Keratinocyte (primary cell): ENCODE measurements at regions not wholly inside any gene's neighbourhood (a gene's known extent, or its start where the extent isn't known, plus 50 kb on each side); places are given as distances from the start of the nearest gene placed in this dataset.

ENCODE experiments used
- DNase-seq: peaks from one replicate; pipeline ENCODE4 v3.0.0-alpha.2; 2011; ENCODE audit warnings: low read depth, missing footprints, low spot score
- FAIRE-seq: peaks from 2 replicates; lab custom pipeline; 2011; peaks lifted over from hg19 to GRCh38; lab: Jason Lieb, UNC
- H2AFZ ChIP-seq: 2 replicates; pipeline ENCODE4 v1.6.0; 2012; ENCODE audit warnings: low read length, control low read depth, inconsistent platforms; ENCODE audit not compliant: control insufficient read depth
- H3K27ac ChIP-seq: 2 replicates; pipeline ENCODE4 v1.5.1; 2011; ENCODE audit warnings: low read length; ENCODE audit not compliant: control insufficient read depth, insufficient read depth
- H3K27me3 ChIP-seq: 3 replicates; pipeline ENCODE4 v1.6.0; 2011; ENCODE audit warnings: low read length; ENCODE audit not compliant: control insufficient read depth, insufficient read depth; ENCODE audit errors: extremely low read depth
- H3K36me3 ChIP-seq, 2 experiments: 2 replicates in 1 of 2; 3 replicates in 1 of 2; pipeline ENCODE4 v1.5.1; 2011; ENCODE audit warnings: low read length in 2 of 2, mild to moderate bottlenecking in 1 of 2; ENCODE audit not compliant: control insufficient read depth in 2 of 2, insufficient read depth in 2 of 2; ENCODE audit errors: extremely low read depth in 1 of 2
- H3K4me1 ChIP-seq: 3 replicates; pipeline ENCODE4 v1.5.1; 2011; ENCODE audit warnings: low read length; ENCODE audit not compliant: control insufficient read depth, insufficient read depth; ENCODE audit errors: extremely low read depth
- H3K4me2 ChIP-seq: 3 replicates; pipeline ENCODE4 v1.6.0; 2011; ENCODE audit warnings: low read depth, low read length; ENCODE audit not compliant: control insufficient read depth, insufficient read depth; ENCODE audit errors: extremely low read depth
- H3K4me3 ChIP-seq, 3 experiments: fragments of 200-600 bp in 1 of 3; sonication (generic) in 1 of 3; 2 replicates in 2 of 3; 3 replicates in 1 of 3; pipeline ENCODE4 v1.5.1; 2011 to 2016; ENCODE audit warnings: low read length in 3 of 3, mild to moderate bottlenecking in 3 of 3, control low read depth in 2 of 3, inconsistent platforms in 1 of 3, low read depth in 1 of 3, mixed read lengths in 1 of 3, mixed run types in 1 of 3, moderate library complexity in 1 of 3; ENCODE audit not compliant: control insufficient read depth in 2 of 3, insufficient read depth in 2 of 3; ENCODE audit errors: extremely low read depth in 1 of 3
- H3K79me2 ChIP-seq: 2 replicates; pipeline ENCODE4 v1.6.0; 2012; ENCODE audit warnings: low read length; ENCODE audit not compliant: control insufficient read depth, insufficient read depth
- H3K9ac ChIP-seq: 3 replicates; pipeline ENCODE4 v1.6.0; 2011; ENCODE audit warnings: low read length; ENCODE audit not compliant: control insufficient read depth, insufficient read depth; ENCODE audit errors: extremely low read depth
- H3K9me1 ChIP-seq: 3 replicates; pipeline ENCODE4 v1.6.0; 2011; ENCODE audit warnings: low read length; ENCODE audit not compliant: control insufficient read depth, insufficient read depth; ENCODE audit errors: extremely low read depth
- H3K9me3 ChIP-seq: 2 replicates; pipeline ENCODE4 v1.5.1; 2012; ENCODE audit warnings: low read depth, low read length; ENCODE audit not compliant: control insufficient read depth
- H4K20me1 ChIP-seq: 3 replicates; pipeline ENCODE4 v1.6.0; 2011; ENCODE audit warnings: low read length; ENCODE audit not compliant: control insufficient read depth, insufficient read depth; ENCODE audit errors: extremely low read depth
- EZH2 ChIP-seq: IDR thresholded peaks from one replicate; pipeline ENCODE4 v1.6.1; 2012; ENCODE audit warnings: inconsistent platforms, mild to moderate bottlenecking, low read length, moderate library complexity
- dilution Hi-C: fragments of 300-500 bp; cut with MboI; formaldehyde crosslinking; loops from one replicate; pipeline ENCODE4 v1.7.0; 2020; ENCODE audit warnings: low sequenced_read_pairs; ENCODE audit not compliant: extremely low pct_ligation_motif_present
- TF ChIP-seq, protein P1 (sequence below), 3 experiments: IDR thresholded peaks in 1 of 3; conservative IDR thresholded peaks in 1 of 3; optimal IDR thresholded peaks in 1 of 3; 2 replicates in 2 of 3; 3 replicates in 1 of 3; pipeline versions ENCODE3 to v1.5.1; 2011; ENCODE audit warnings: low read length in 3 of 3, mild to moderate bottlenecking in 3 of 3, moderate library complexity in 2 of 3, control low read depth in 1 of 3, inconsistent platforms in 1 of 3; ENCODE audit not compliant: insufficient read depth in 2 of 3; ENCODE audit errors: extremely low read depth in 1 of 3

DNA sequence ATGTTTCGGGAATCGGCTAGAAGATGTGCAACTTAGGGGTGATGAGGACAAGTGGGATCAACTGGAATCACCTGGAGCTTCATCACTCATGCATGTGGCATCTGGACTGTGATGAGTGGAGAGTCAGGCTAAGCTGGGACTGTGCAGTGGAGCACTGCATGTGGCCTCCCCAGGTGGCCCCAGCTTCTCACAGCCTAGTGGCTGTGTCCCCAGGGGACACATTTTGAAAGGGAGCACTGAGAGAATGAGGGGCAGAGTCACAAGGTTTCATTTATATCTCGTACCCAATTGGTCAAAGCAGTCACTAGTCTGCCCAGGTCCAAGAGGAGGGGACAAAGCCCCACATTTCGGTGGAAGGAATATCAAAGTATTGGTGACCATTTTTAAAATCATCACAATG, 54.8 kb upstream of the TCF7L2 start:
- dilution Hi-C loops = no loop called here
- Histone ChIP-seq H3K79me2 (no peaks in the 10 kb centered on the region), H3K36me3 (no peaks in the 10 kb centered on the region), H3K9me3 (no peaks in the 10 kb centered on the region), H4K20me1 (no peaks in the 10 kb centered on the region), H3K27ac (no peak overlapping the region), H3K27me3 (peaks cover 3% of the 10 kb centered on the region), H3K9me1 (no peaks in the 10 kb centered on the region), H3K4me3 (no peak overlapping the region), H2AFZ (no peak overlapping the region), H3K4me2 (no peak overlapping the region), H3K4me1 (no peaks in the 10 kb centered on the region), H3K9ac (no peak overlapping the region)
- FAIRE-seq (no peak), DNase-seq (no peak)
- TF ChIP-seq, protein P1, sequence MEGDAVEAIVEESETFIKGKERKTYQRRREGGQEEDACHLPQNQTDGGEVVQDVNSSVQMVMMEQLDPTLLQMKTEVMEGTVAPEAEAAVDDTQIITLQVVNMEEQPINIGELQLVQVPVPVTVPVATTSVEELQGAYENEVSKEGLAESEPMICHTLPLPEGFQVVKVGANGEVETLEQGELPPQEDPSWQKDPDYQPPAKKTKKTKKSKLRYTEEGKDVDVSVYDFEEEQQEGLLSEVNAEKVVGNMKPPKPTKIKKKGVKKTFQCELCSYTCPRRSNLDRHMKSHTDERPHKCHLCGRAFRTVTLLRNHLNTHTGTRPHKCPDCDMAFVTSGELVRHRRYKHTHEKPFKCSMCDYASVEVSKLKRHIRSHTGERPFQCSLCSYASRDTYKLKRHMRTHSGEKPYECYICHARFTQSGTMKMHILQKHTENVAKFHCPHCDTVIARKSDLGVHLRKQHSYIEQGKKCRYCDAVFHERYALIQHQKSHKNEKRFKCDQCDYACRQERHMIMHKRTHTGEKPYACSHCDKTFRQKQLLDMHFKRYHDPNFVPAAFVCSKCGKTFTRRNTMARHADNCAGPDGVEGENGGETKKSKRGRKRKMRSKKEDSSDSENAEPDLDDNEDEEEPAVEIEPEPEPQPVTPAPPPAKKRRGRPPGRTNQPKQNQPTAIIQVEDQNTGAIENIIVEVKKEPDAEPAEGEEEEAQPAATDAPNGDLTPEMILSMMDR (optimal IDR thresholded peaks at IDR 0.05 in 1 of 3, IDR thresholded peaks at IDR 0.05 in 1 of 3, conservative IDR thresholded peaks at IDR 0.05 in 1 of 3; ENCODE audit: extremely low read depth in 1 of 3, insufficient read depth in 2 of 3, low read length in 3 of 3) = no peak
- TF ChIP-seq EZH2 = no peak

- H3K4me3 ChIP-seq = no peak overlapping the region
- no peaks in the 10 kb centered on the region for H3K36me3 ChIP-seq
- no peak overlapping the region for H3K27ac ChIP-seq
- dilution Hi-C loops = no loop called here
- H3K79me2 ChIP-seq = no peaks in the 10 kb centered on the region
- H2AFZ ChIP-seq = no peak overlapping the region
- H3K4me2 ChIP-seq = no peak overlapping the region
- H4K20me1 ChIP-seq = no peaks in the 10 kb centered on the region
- peaks cover 3% of the 10 kb centered on the region for H3K27me3 ChIP-seq
- no peak overlapping the region for H3K9ac ChIP-seq
- no peaks in the 10 kb centered on the region for H3K9me3 ChIP-seq
- no peaks in the 10 kb centered on the region for H3K9me1 ChIP-seq
- FAIRE-seq = no peak
- DNase-seq = no peak
- no peaks in the 10 kb centered on the region for H3K4me1 ChIP-seq
- TF ChIP-seq EZH2 = no peak
- TF ChIP-seq, protein P1 (optimal IDR thresholded peaks at IDR 0.05 in 1 of 3, IDR thresholded peaks at IDR 0.05 in 1 of 3, conservative IDR thresholded peaks at IDR 0.05 in 1 of 3; ENCODE audit: extremely low read depth in 1 of 3, insufficient read depth in 2 of 3, low read length in 3 of 3) = no peak
Observed at GRCh38 chr10:112896273-112896672, 53.8 kb upstream of the TCF7L2 start.
